Tibial nerve (tissue), 3 donors: ENCODE measurements at regions not wholly inside any gene's neighbourhood (a gene's known extent, or its start where the extent isn't known, plus 50 kb on each side); places are given as distances from the start of the nearest gene placed in this dataset.

Source experiments
- CTCF ChIP-seq, 5 experiments: fragments of 200-600 bp in 3 of 5; fragments of 450-650 bp in 2 of 5; sonication (generic) in 3 of 5; IDR thresholded peaks; one replicate each; pipeline ENCODE4 v1.5.1; 2016 to 2019; ENCODE audit warnings: antibody characterized with exemption in 5 of 5, mild to moderate bottlenecking in 3 of 5, moderate library complexity in 2 of 5
- POLR2A ChIP-seq, 2 donors: fragments of 450-650 bp; IDR thresholded peaks; one replicate each; pipeline ENCODE4 v1.6.1; 2017; ENCODE audit warnings: antibody characterized with exemption in 2 of 2, mild to moderate bottlenecking in 2 of 2, moderate library complexity in 2 of 2

- TF ChIP-seq CTCF (IDR thresholded peaks at IDR 0.05), result no peak
- no peak for TF ChIP-seq POLR2A (IDR thresholded peaks at IDR 0.05)
Observed at GRCh38 chr12:5258498-5258897, 173.4 kb upstream of the NTF3 start.
